ENCODE measurements at regions not wholly inside any gene's neighbourhood (a gene's known extent, or its start where the extent isn't known, plus 50 kb on each side); places are given as distances from the start of the nearest gene placed in this dataset.

DNA sequence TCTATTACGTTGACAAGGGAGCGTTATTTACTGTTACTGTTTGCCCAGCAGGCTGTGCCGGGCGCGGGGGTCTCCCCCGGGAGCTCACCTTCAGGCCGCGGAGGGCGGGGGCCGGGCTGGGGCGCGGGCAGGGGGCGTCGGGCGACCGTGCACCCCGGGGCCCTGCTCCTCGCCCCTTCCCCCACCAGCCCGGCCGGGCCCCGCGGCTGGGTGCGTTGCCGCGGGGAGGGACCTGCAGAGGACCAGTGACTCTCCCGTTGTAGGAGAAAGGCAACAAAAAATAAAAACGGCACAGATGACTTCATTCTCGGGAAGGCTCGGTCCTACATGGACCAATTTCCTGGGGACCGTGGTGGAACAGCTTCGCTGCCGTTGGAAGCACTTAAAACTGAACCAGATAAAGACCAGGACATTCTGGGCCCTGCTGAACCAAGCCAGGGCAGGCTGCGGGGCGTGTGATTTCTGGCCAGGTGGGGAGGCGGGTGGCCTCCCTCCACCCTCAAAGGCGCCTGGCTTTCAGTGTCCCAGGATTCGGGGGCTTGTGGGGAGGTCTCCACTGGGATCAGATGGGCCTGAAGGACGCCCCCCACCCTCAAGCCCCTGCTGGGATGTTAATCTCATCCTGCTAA is 57.4 kb downstream of the IGLL1 start:
- TF ChIP-seq, protein P1, sequence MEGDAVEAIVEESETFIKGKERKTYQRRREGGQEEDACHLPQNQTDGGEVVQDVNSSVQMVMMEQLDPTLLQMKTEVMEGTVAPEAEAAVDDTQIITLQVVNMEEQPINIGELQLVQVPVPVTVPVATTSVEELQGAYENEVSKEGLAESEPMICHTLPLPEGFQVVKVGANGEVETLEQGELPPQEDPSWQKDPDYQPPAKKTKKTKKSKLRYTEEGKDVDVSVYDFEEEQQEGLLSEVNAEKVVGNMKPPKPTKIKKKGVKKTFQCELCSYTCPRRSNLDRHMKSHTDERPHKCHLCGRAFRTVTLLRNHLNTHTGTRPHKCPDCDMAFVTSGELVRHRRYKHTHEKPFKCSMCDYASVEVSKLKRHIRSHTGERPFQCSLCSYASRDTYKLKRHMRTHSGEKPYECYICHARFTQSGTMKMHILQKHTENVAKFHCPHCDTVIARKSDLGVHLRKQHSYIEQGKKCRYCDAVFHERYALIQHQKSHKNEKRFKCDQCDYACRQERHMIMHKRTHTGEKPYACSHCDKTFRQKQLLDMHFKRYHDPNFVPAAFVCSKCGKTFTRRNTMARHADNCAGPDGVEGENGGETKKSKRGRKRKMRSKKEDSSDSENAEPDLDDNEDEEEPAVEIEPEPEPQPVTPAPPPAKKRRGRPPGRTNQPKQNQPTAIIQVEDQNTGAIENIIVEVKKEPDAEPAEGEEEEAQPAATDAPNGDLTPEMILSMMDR (IDR thresholded peaks at IDR 0.05), result no peak
- TF ChIP-seq POLR2A (IDR thresholded peaks at IDR 0.05), result no peak

Data from right lobe of liver (tissue), 4 donors.